OCI-LY1 (cell line): ENCODE measurements at regions not wholly inside any gene's neighbourhood (a gene's known extent, or its start where the extent isn't known, plus 50 kb on each side); places are given as distances from the start of the nearest gene placed in this dataset.

ENCODE experiments used
- H2AFZ ChIP-seq: fragments of 200-600 bp; sonication (generic), shearing (Covaris generic); 2 replicates; pipeline ENCODE4 v1.6.0; 2014; ENCODE audit warnings: antibody characterized with exemption, mild to moderate bottlenecking, low read length
- H3F3A ChIP-seq: fragments of 200-600 bp; sonication (generic), shearing (Covaris generic); 2 replicates; pipeline ENCODE4 v1.6.0; 2014; ENCODE audit warnings: mild to moderate bottlenecking, antibody characterized with exemption, low read length, moderate library complexity; ENCODE audit not compliant: insufficient read depth
- H3K27ac ChIP-seq: fragments of 200-600 bp; sonication (generic); 2 replicates; pipeline ENCODE4 v1.5.1; 2014; ENCODE audit warnings: low read length, mixed run types, mild to moderate bottlenecking, low read depth; ENCODE audit not compliant: poor library complexity, severe bottlenecking
- H3K27me3 ChIP-seq: fragments of 200-600 bp; sonication (generic); 2 replicates; pipeline ENCODE4 v1.6.0; 2014; ENCODE audit warnings: antibody characterized with exemption, mild to moderate bottlenecking, low read length, moderate library complexity; ENCODE audit not compliant: insufficient read depth
- H3K36me3 ChIP-seq: fragments of 200-600 bp; sonication (generic); 2 replicates; pipeline ENCODE4 v1.6.1; 2014; ENCODE audit warnings: mild to moderate bottlenecking, antibody characterized with exemption, low read length, moderate library complexity, mixed read lengths; ENCODE audit not compliant: insufficient read depth
- H3K4me1 ChIP-seq: fragments of 200-600 bp; sonication (generic); 2 replicates; pipeline ENCODE4 v1.5.1; 2014; ENCODE audit warnings: mild to moderate bottlenecking, low read length, moderate library complexity; ENCODE audit not compliant: insufficient read depth, severe bottlenecking
- H3K4me2 ChIP-seq: fragments of 200-600 bp; sonication (generic), shearing (Covaris generic); 2 replicates; pipeline ENCODE4 v1.6.1; 2014; ENCODE audit warnings: low read length
- H3K4me3 ChIP-seq: fragments of 200-600 bp; sonication (generic); 2 replicates; pipeline ENCODE4 v1.5.1; 2014; ENCODE audit warnings: low read length, low read depth, mild to moderate bottlenecking, mixed read lengths; ENCODE audit not compliant: poor library complexity, severe bottlenecking
- H3K79me2 ChIP-seq: fragments of 200-600 bp; shearing (Covaris generic); 2 replicates; pipeline ENCODE4 v1.6.1; 2016; ENCODE audit warnings: mixed run types, low read length, mixed read lengths; ENCODE audit not compliant: insufficient read depth
- H3K9ac ChIP-seq: fragments of 200-600 bp; sonication (generic), shearing (Covaris generic); 2 replicates; pipeline ENCODE4 v1.6.1; 2014; ENCODE audit warnings: mild to moderate bottlenecking, low read length, mixed read lengths
- H3K9me2 ChIP-seq: fragments of 200-600 bp; sonication (generic), shearing (Covaris generic); 2 replicates; pipeline ENCODE4 v1.6.1; 2014; ENCODE audit warnings: low read depth, mild to moderate bottlenecking, low read length, mixed read lengths
- H3K9me3 ChIP-seq: fragments of 200-600 bp; shearing (Covaris generic); 2 replicates; pipeline ENCODE4 v1.6.1; 2014; ENCODE audit warnings: low read length, mixed read lengths
- H4K20me1 ChIP-seq: fragments of 200-600 bp; sonication (generic), shearing (Covaris generic); 2 replicates; pipeline ENCODE4 v1.6.0; 2016; ENCODE audit warnings: mild to moderate bottlenecking, low read length; ENCODE audit not compliant: insufficient read depth
- EZH2 ChIP-seq: fragments of 200-600 bp; sonication (generic), shearing (Covaris generic); IDR thresholded peaks from 2 replicates; pipeline ENCODE4 v1.8.0; 2017; ENCODE audit warnings: borderline replicate concordance, mixed run types, mild to moderate bottlenecking, antibody characterized with exemption, low read length, moderate library complexity, mixed read lengths
- TF ChIP-seq, protein P1 (sequence below): fragments of 200-600 bp; sonication (generic), shearing (Covaris generic); IDR thresholded peaks from 2 replicates; pipeline ENCODE4 v1.5.1; 2017; ENCODE audit warnings: mild to moderate bottlenecking, antibody characterized with exemption, low read length, moderate library complexity, mixed read lengths

DNA sequence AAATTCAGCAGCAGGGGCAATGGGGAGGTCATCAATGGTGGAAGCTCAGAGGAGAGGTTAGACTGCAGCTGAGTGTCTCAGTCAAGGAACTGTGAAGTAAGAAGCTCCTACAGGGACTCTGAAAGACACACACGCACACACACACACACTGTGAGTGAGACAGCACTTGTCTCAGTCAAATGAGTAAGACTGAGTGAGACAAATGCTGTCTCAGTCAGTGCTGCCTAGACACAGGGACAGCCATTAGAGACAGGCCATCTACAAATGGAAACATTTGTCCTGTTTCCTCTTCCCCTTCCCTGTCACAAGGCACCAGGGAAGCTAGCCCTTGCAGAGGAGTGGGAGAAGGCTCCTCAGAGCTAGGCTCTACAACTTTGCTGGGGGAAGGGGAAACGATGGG is 577.4 kb upstream of the GCFC2 start:
- no peak overlapping the region for H3K9ac ChIP-seq
- no peaks in the 10 kb centered on the region for H3F3A ChIP-seq
- H3K36me3 ChIP-seq = no peaks in the 10 kb centered on the region
- no peaks in the 10 kb centered on the region for H3K9me3 ChIP-seq
- H3K4me3 ChIP-seq = no peak overlapping the region
- no peak overlapping the region for H3K27ac ChIP-seq
- no peaks in the 10 kb centered on the region for H3K9me2 ChIP-seq
- no peak overlapping the region for H3K4me2 ChIP-seq
- H3K4me1 ChIP-seq = no peaks in the 10 kb centered on the region
- no peaks in the 10 kb centered on the region for H4K20me1 ChIP-seq
- no peak overlapping the region for H2AFZ ChIP-seq
- no peaks in the 10 kb centered on the region for H3K79me2 ChIP-seq
- H3K27me3 ChIP-seq = no peaks in the 10 kb centered on the region
- TF ChIP-seq EZH2 = no peak
- TF ChIP-seq, protein P1, sequence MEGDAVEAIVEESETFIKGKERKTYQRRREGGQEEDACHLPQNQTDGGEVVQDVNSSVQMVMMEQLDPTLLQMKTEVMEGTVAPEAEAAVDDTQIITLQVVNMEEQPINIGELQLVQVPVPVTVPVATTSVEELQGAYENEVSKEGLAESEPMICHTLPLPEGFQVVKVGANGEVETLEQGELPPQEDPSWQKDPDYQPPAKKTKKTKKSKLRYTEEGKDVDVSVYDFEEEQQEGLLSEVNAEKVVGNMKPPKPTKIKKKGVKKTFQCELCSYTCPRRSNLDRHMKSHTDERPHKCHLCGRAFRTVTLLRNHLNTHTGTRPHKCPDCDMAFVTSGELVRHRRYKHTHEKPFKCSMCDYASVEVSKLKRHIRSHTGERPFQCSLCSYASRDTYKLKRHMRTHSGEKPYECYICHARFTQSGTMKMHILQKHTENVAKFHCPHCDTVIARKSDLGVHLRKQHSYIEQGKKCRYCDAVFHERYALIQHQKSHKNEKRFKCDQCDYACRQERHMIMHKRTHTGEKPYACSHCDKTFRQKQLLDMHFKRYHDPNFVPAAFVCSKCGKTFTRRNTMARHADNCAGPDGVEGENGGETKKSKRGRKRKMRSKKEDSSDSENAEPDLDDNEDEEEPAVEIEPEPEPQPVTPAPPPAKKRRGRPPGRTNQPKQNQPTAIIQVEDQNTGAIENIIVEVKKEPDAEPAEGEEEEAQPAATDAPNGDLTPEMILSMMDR = no peak

DNA sequence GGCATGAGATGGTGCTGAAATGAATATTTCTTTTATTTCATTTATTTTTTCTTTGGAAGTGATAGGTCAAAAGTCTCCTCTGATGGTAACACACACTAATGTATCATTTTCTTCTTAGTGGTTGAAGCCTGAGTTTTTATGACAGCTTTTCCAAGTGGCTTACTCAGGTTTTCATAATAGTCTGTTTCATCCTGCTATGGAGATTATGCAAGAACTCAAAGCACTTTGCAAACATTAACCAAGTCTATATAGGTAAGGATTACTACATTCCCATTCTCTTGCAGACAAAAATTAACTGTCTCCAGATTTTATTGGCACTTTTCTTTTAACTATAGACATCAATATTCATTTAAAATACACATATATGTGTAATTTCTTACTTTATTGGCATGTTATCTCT is 572.6 kb upstream of the GCFC2 start:
- Histone ChIP-seq H3K27ac (no peak overlapping the region), H3K4me1 (no peaks in the 10 kb centered on the region), H3K79me2 (no peaks in the 10 kb centered on the region), H3K27me3 (no peaks in the 10 kb centered on the region), H4K20me1 (no peaks in the 10 kb centered on the region), H2AFZ (no peak overlapping the region), H3K9me3 (no peaks in the 10 kb centered on the region), H3K9me2 (no peaks in the 10 kb centered on the region), H3F3A (no peaks in the 10 kb centered on the region), H3K9ac (no peak overlapping the region), H3K4me3 (no peak overlapping the region), H3K36me3 (no peaks in the 10 kb centered on the region), H3K4me2 (no peak overlapping the region)
- TF ChIP-seq, protein P1 = no peak
- TF ChIP-seq EZH2 = no peak

DNA sequence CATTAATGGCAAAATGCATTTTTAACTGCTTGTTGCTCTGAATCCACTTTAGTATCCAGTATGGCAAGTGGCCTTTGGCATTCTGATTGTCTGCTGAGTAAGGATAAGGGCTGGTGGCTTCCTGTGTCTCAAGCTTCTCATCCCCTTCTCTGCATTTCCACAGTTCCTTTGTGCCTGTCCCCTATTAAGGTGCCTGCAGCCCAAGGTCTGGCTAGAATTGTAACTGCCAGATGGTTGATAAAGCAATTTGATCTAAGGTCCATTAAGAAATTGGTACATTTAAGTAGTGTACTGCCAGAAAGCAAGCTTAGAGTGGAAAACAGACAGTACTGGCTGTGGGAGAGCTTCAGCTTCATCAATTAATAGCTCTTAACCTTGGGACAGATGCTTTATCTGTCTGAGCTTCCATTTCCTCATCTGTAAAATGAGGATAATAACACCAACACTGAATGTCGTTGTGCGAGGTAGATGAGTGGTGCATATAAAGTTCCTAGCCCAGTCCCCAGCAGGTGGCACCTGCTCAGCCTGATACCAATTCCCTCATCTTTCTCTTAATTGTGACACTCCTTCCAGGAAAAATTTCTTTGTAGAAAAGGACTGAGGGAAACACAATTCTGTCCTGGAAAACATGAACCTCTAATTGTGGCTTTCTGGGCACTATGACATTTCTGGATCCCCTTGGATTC is 570.6 kb upstream of the GCFC2 start:
- peaks cover 6% of the 10 kb centered on the region for H3K4me1 ChIP-seq
- no peaks in the 10 kb centered on the region for H3K79me2 ChIP-seq
- no peaks in the 10 kb centered on the region for H3K27me3 ChIP-seq
- H3K9me3 ChIP-seq = no peaks in the 10 kb centered on the region
- H3K36me3 ChIP-seq = no peaks in the 10 kb centered on the region
- no peaks in the 10 kb centered on the region for H3F3A ChIP-seq
- no peaks in the 10 kb centered on the region for H3K9me2 ChIP-seq
- no peaks in the 10 kb centered on the region for H4K20me1 ChIP-seq
- no peak overlapping the region for H3K4me3 ChIP-seq
- no peak overlapping the region for H3K4me2 ChIP-seq
- H2AFZ ChIP-seq = no peak overlapping the region
- TF ChIP-seq, protein P1 = peak; percentile 16; the same call in 1 of the 2 replicates
- TF ChIP-seq EZH2 = no peak
- no peak overlapping the region for H3K27ac ChIP-seq
- no peak overlapping the region for H3K9ac ChIP-seq
